H1 (cell line): ENCODE measurements at regions not wholly inside any gene's neighbourhood (a gene's known extent, or its start where the extent isn't known, plus 50 kb on each side); places are given as distances from the start of the nearest gene placed in this dataset.

Experiments used
- CTCF ChIA-PET: fragments of 300-600 bp; sonication (Branson Sonifier 250); formaldehyde crosslinking; loops from one replicate; lab custom pipeline; 2021; ENCODE audit not compliant: partially characterized antibody; lab: Charles Lee
- POLR2A ChIA-PET: fragments of 300-600 bp; sonication (Branson Sonifier 250); formaldehyde crosslinking; loops from one replicate; lab custom pipeline; 2021; ENCODE audit warnings: inconsistent platforms; ENCODE audit not compliant: partially characterized antibody; lab: Charles Lee
- DNase-seq, 2 experiments: peaks; one replicate each; pipeline versions ENCODE4 v3.0.0 to v3.0.0-alpha.2; 2010 to 2022; ENCODE audit warnings: low spot score in 2 of 2, low read depth in 1 of 2, mixed read lengths in 1 of 2
- FAIRE-seq: peaks from 2 replicates; lab custom pipeline; 2011; peaks lifted over from hg19 to GRCh38; lab: Jason Lieb, UNC
- H2AFZ ChIP-seq: 2 replicates; pipeline ENCODE4 v1.8.1; 2012; ENCODE audit warnings: low read length, inconsistent platforms
- H2AK5ac ChIP-seq: 2 replicates; pipeline ENCODE4 v1.6.1; 2013; ENCODE audit warnings: low read depth, low read length
- H2BK120ac ChIP-seq: replicated peaks from 2 replicates; pipeline ENCODE3; 2013; ENCODE audit warnings: low read depth, low read length, inconsistent platforms
- H2BK12ac ChIP-seq: 2 replicates; pipeline ENCODE4 v1.6.1; 2013; ENCODE audit warnings: low read depth, low read length
- H2BK15ac ChIP-seq: 2 replicates; pipeline ENCODE4 v1.6.1; 2013; ENCODE audit warnings: low read length
- H2BK20ac ChIP-seq: 2 replicates; pipeline ENCODE4 v1.6.1; 2013; ENCODE audit warnings: low read length
- H2BK5ac ChIP-seq: 2 replicates; pipeline ENCODE4 v1.6.1; 2013; ENCODE audit warnings: low read depth, low read length
- H3K14ac ChIP-seq: 2 replicates; pipeline ENCODE4 v1.6.1; 2013; ENCODE audit warnings: inconsistent platforms; ENCODE audit not compliant: insufficient read length
- H3K18ac ChIP-seq: 2 replicates; pipeline ENCODE4 v1.6.1; 2013; ENCODE audit warnings: low read length; ENCODE audit errors: extremely low read depth
- H3K23ac ChIP-seq: 2 replicates; pipeline ENCODE4 v1.6.1; 2013; ENCODE audit warnings: inconsistent platforms; ENCODE audit not compliant: insufficient read length
- H3K23me2 ChIP-seq: 2 replicates; pipeline ENCODE4 v1.6.1; 2013; ENCODE audit warnings: low read depth, low read length
- H3K27ac ChIP-seq: 2 replicates; pipeline ENCODE4 v1.6.1; 2011; ENCODE audit warnings: low read depth, low read length, inconsistent platforms
- H3K27me3 ChIP-seq, 4 experiments: replicated peaks in 1 of 4; 1 replicate in 1 of 4; 2 replicates in 3 of 4; pipeline versions ENCODE4 v1.6.1 to v1.8.1; 2011 to 2013; ENCODE audit warnings: low read length in 3 of 4, mild to moderate bottlenecking in 3 of 4, inconsistent platforms in 2 of 4, mixed read lengths in 2 of 4, moderate library complexity in 1 of 4; ENCODE audit not compliant: control insufficient read depth in 3 of 4, insufficient read depth in 3 of 4; ENCODE audit errors: extremely low read depth in 1 of 4
- H3K36me3 ChIP-seq, 4 experiments: 2 replicates each; pipeline versions ENCODE4 v1.6.1 to v1.8.1; 2011 to 2013; ENCODE audit warnings: mild to moderate bottlenecking in 4 of 4, low read length in 3 of 4, moderate library complexity in 2 of 4, control low read depth in 1 of 4, inconsistent platforms in 1 of 4; ENCODE audit not compliant: insufficient read depth in 4 of 4, control insufficient read depth in 2 of 4
- H3K4ac ChIP-seq: replicated peaks from 2 replicates; pipeline ENCODE3; 2013; ENCODE audit warnings: low read length, low read depth, mixed read lengths, inconsistent platforms; ENCODE audit not compliant: insufficient read length
- H3K4me1 ChIP-seq, 4 experiments: replicated peaks in 1 of 4; 1 replicate in 1 of 4; 2 replicates in 3 of 4; pipeline versions ENCODE4 v1.6.1 to v1.8.1; 2011 to 2013; ENCODE audit warnings: low read length in 3 of 4, inconsistent platforms in 2 of 4, mixed read lengths in 1 of 4; ENCODE audit not compliant: insufficient read depth in 4 of 4, control insufficient read depth in 3 of 4
- H3K4me2 ChIP-seq, 2 experiments: 2 replicates each; pipeline versions ENCODE4 v1.6.1 to v1.8.1; 2011 to 2013; ENCODE audit warnings: low read depth in 2 of 2, low read length in 2 of 2, control low read depth in 1 of 2, inconsistent platforms in 1 of 2, mild to moderate bottlenecking in 1 of 2; ENCODE audit not compliant: insufficient read depth in 1 of 2
- H3K4me3 ChIP-seq, 4 experiments: fragments of 200-600, 300-600 bp in 1 of 4; sonication (generic), shearing (Covaris generic), sonication (Bioruptor Twin) in 1 of 4; 2 replicates each; pipeline versions ENCODE4 v1.5.1 to v1.8.1; 2011 to 2016; ENCODE audit warnings: low read length in 4 of 4, low read depth in 3 of 4, control low read depth in 2 of 4, inconsistent platforms in 2 of 4, mild to moderate bottlenecking in 2 of 4, mixed read lengths in 1 of 4, moderate library complexity in 1 of 4; ENCODE audit not compliant: insufficient read depth in 2 of 4; ENCODE audit errors: extremely low read depth in 1 of 4
- H3K56ac ChIP-seq: replicated peaks from 2 replicates; pipeline ENCODE3; 2013; ENCODE audit warnings: low read depth, mild to moderate bottlenecking, mixed read lengths, low read length, inconsistent platforms; ENCODE audit not compliant: insufficient read length
- H3K79me1 ChIP-seq: 2 replicates; pipeline ENCODE4 v1.6.1; 2013; ENCODE audit warnings: low read depth, low read length, control low read depth
- H3K79me2 ChIP-seq, 2 experiments: 2 replicates each; pipeline versions ENCODE4 v1.6.1 to v1.8.1; 2012 to 2013; ENCODE audit warnings: low read length in 2 of 2, mild to moderate bottlenecking in 2 of 2, inconsistent platforms in 1 of 2; ENCODE audit not compliant: insufficient read depth in 2 of 2, control insufficient read depth in 1 of 2
- H3K9ac ChIP-seq, 4 experiments: replicated peaks in 1 of 4; 1 replicate in 1 of 4; 2 replicates in 3 of 4; pipeline versions ENCODE4 v1.6.1 to v1.8.1; 2011 to 2013; ENCODE audit warnings: low read depth in 3 of 4, low read length in 3 of 4, control low read depth in 2 of 4, mild to moderate bottlenecking in 2 of 4, moderate library complexity in 2 of 4, inconsistent platforms in 1 of 4; ENCODE audit errors: extremely low read depth in 1 of 4
- H3K9me3 ChIP-seq, 2 experiments: 2 replicates each; pipeline versions ENCODE4 v1.6.1 to v1.8.1; 2012 to 2013; ENCODE audit warnings: mild to moderate bottlenecking in 2 of 2, moderate library complexity in 2 of 2, control low read depth in 1 of 2, inconsistent platforms in 1 of 2, low read depth in 1 of 2, low read length in 1 of 2, mixed read lengths in 1 of 2; ENCODE audit not compliant: insufficient read depth in 2 of 2
- H4K20me1 ChIP-seq, 2 experiments: replicated peaks in 1 of 2; 2 replicates each; pipeline versions ENCODE3 to v1.8.1; 2011 to 2013; ENCODE audit warnings: inconsistent platforms in 2 of 2, low read length in 2 of 2, mild to moderate bottlenecking in 1 of 2; ENCODE audit not compliant: insufficient read depth in 2 of 2, control insufficient read depth in 1 of 2
- H4K5ac ChIP-seq: 2 replicates; pipeline ENCODE4 v1.6.1; 2013; ENCODE audit warnings: low read length, low read depth, mixed read lengths, inconsistent platforms; ENCODE audit not compliant: insufficient read length
- H4K8ac ChIP-seq: 2 replicates; pipeline ENCODE4 v1.8.0; 2013; ENCODE audit warnings: mild to moderate bottlenecking, moderate library complexity, low read length, inconsistent platforms; ENCODE audit not compliant: insufficient read depth; ENCODE audit errors: extremely low read depth
- H4K91ac ChIP-seq: replicated peaks from 2 replicates; pipeline ENCODE3; 2013; ENCODE audit warnings: low read length, mixed read lengths, inconsistent platforms; ENCODE audit not compliant: insufficient read length
- GTF2F1 ChIP-seq: IDR thresholded peaks from 2 replicates; pipeline ENCODE4 v1.6.1; 2012; ENCODE audit warnings: low read depth, low read length, improper control_type of control experiment, borderline replicate concordance
- JUN ChIP-seq: IDR thresholded peaks from 2 replicates; pipeline ENCODE4 v1.6.1; 2011; ENCODE audit warnings: low read depth, mild to moderate bottlenecking, improper control_type of control experiment, low read length
- MAFK ChIP-seq: IDR thresholded peaks from 2 replicates; pipeline ENCODE4 v1.6.1; 2012; ENCODE audit warnings: low read depth, mild to moderate bottlenecking, improper control_type of control experiment, low read length
- POLR2AphosphoS5 ChIP-seq: IDR thresholded peaks from 2 replicates; pipeline ENCODE4 v1.6.1; 2011; ENCODE audit warnings: low read depth, low read length
- POU5F1 ChIP-seq: IDR thresholded peaks from 2 replicates; pipeline ENCODE4 v1.6.1; 2011; ENCODE audit warnings: low read depth, mild to moderate bottlenecking, low read length, moderate library complexity
- SIN3A ChIP-seq, 2 experiments: IDR thresholded peaks in 1 of 2; conservative IDR thresholded peaks in 1 of 2; 2 replicates each; pipeline ENCODE4 v1.6.1; 2011 to 2012; ENCODE audit warnings: low read length in 2 of 2, improper control_type of control experiment in 1 of 2, low read depth in 1 of 2, mild to moderate bottlenecking in 1 of 2
- TAF7 ChIP-seq: optimal IDR thresholded peaks from 2 replicates; pipeline ENCODE3; 2011; ENCODE audit warnings: low read depth, mild to moderate bottlenecking, inconsistent platforms, low read length, moderate library complexity, borderline replicate concordance
- TCF12 ChIP-seq: IDR thresholded peaks from 2 replicates; pipeline ENCODE4 v1.6.1; 2011; ENCODE audit warnings: low read depth, mild to moderate bottlenecking, low read length
- WGBS, 2 experiments: shearing (Covaris generic) in 1 of 2; methylation state at CpG; one replicate each; pipeline versions ENCODE4 v1.1.6 to v1.1.7; 2013 to 2015; ENCODE audit warnings: low lambda C conversion rate in 2 of 2, mixed read lengths in 2 of 2, inconsistent platforms in 1 of 2, low coverage in 1 of 2, missing lambda C conversion rate in 1 of 2; ENCODE audit not compliant: insufficient replicate concordance in 2 of 2, insufficient coverage in 1 of 2, insufficient read length in 1 of 2; ENCODE audit errors: extremely low coverage in 1 of 2, missing lambda C conversion rate in 1 of 2; 5-methylcytosine and 5-hydroxymethylcytosine counted together
- TF ChIP-seq, protein P1 (sequence below), 3 experiments: IDR thresholded peaks; 1 replicate in 2 of 3; 2 replicates in 1 of 3; pipeline versions ENCODE4 v1.5.1 to v1.6.1; 2011; ENCODE audit warnings: low read length in 3 of 3, mild to moderate bottlenecking in 3 of 3, inconsistent platforms in 2 of 3, low read depth in 1 of 3, moderate library complexity in 1 of 3; ENCODE audit not compliant: insufficient read depth in 1 of 3; ENCODE audit errors: control extremely low read depth in 1 of 3

DNA sequence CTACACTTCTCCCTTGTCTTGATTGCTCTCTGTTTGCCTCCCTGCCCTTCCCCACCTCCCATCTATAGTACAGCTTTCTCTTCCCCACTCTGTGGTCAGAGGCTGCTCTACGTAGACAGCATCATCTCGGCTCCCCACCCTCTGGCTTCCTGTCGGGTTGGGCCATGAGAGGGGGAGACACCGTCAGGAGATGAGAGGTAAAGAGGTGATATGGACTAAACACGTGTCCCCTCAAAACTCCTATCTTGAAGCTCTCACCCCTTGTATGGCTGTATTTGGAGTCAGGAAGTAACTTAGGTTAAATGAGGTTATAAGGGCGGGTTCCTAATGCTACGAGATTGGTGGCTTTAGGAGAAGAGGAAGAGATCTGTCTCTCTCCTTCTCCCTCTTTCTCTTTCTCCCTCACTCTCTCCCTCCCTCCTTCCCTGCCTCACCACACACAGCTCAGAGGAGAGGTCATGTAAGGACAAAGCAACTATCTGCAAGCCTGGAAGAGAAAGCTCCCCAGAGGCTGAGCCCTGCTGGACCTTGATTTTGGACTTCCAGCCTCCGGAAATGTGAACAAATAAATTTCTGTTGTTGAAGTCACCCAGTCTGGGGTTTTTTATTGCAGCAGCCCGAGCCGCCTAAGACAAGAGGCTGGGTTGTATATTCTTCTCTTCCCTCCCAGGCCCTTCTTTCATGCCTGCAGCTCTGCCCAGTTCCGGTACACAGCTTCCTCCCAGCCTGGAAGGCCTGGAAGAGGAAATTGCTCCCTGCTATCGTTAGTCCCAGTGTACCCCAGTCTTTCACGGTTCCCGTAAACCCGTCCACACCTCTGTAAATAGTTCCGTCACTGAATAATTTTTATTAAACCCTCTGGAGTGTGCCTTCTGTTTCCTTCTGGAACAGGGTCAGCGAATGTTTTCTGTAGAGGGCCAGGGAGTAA, 138.0 kb downstream of the AKAIN1 start:
- H3K56ac ChIP-seq, result no peak overlapping the region
- H2BK12ac ChIP-seq, result no peak overlapping the region; the same call in 1 of the 2 replicates
- no peak overlapping the region for H3K9ac ChIP-seq
- 82% methylated on average over 17 of the region's 17 CpGs; no CpG with 5 or more reads in 1 of the 2 experiments for WGBS, 2 experiments
- H4K8ac ChIP-seq, result no peak overlapping the region
- no peak overlapping the region for H2BK5ac ChIP-seq
- no peaks in the 10 kb centered on the region for H3K79me1 ChIP-seq
- ChIA-PET POLR2A (no interaction called here), CTCF (interaction anchor here (0.5 to 2.3 kb wide), 9 partner anchors 9 to 1762 kb away, joined by 3 to 10 read pairs (median 4); no protein-coding TSS in a partner anchor)
- DNase-seq (no peak), FAIRE-seq (no peak)
- H3K79me2 ChIP-seq, result no peaks in the 10 kb centered on the region
- H2BK120ac ChIP-seq, result no peak overlapping the region
- no peak overlapping the region for H4K5ac ChIP-seq
- no peak overlapping the region for H3K4me2 ChIP-seq
- H3K27ac ChIP-seq, result no peak overlapping the region
- no peak overlapping the region for H2AK5ac ChIP-seq
- H4K20me1 ChIP-seq, result no peaks in the 10 kb centered on the region
- H3K9me3 ChIP-seq, result no peaks in the 10 kb centered on the region
- no peaks in the 10 kb centered on the region for H3K36me3 ChIP-seq
- no peak overlapping the region for H4K91ac ChIP-seq
- no peak overlapping the region for H3K4ac ChIP-seq
- no peak overlapping the region for H3K4me3 ChIP-seq
- no peak overlapping the region for H3K23ac ChIP-seq
- H2BK20ac ChIP-seq, result no peak overlapping the region
- no peak overlapping the region for H2AFZ ChIP-seq
- no peak overlapping the region for H3K14ac ChIP-seq
- H2BK15ac ChIP-seq, result no peak overlapping the region; the same call in 1 of the 2 replicates
- no peaks in the 10 kb centered on the region for H3K4me1 ChIP-seq
- H3K23me2 ChIP-seq, result no peaks in the 10 kb centered on the region
- 0 out of 7 replicates have a peak, but pooled peaks cover 0 to 2% (median 0%) of the 10 kb centered on the region in 4 experiments for H3K27me3 ChIP-seq
- no peak overlapping the region for H3K18ac ChIP-seq
- TF ChIP-seq POLR2AphosphoS5 (no peak), TAF7 (no peak), MAFK (no peak), POU5F1 (no peak), SIN3A (conservative IDR thresholded peaks at IDR 0.05 in 1 of 2, IDR thresholded peaks at IDR 0.05 in 1 of 2; ENCODE audit: low read depth in 1 of 2, low read length in 2 of 2) (no peak), TCF12 (no peak), JUN (no peak), GTF2F1 (no peak)
- TF ChIP-seq, protein P1, sequence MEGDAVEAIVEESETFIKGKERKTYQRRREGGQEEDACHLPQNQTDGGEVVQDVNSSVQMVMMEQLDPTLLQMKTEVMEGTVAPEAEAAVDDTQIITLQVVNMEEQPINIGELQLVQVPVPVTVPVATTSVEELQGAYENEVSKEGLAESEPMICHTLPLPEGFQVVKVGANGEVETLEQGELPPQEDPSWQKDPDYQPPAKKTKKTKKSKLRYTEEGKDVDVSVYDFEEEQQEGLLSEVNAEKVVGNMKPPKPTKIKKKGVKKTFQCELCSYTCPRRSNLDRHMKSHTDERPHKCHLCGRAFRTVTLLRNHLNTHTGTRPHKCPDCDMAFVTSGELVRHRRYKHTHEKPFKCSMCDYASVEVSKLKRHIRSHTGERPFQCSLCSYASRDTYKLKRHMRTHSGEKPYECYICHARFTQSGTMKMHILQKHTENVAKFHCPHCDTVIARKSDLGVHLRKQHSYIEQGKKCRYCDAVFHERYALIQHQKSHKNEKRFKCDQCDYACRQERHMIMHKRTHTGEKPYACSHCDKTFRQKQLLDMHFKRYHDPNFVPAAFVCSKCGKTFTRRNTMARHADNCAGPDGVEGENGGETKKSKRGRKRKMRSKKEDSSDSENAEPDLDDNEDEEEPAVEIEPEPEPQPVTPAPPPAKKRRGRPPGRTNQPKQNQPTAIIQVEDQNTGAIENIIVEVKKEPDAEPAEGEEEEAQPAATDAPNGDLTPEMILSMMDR (IDR thresholded peaks at IDR 0.05; ENCODE audit: control extremely low read depth in 1 of 3, insufficient read depth in 1 of 3, low read depth in 1 of 3, low read length in 3 of 3), result no peak
